GM12864 (cell line): ENCODE measurements at regions not wholly inside any gene's neighbourhood (a gene's known extent, or its start where the extent isn't known, plus 50 kb on each side); places are given as distances from the start of the nearest gene placed in this dataset.
"Not testable (repeated sequence)": the region's sequence is repeated elsewhere in the genome, so short reads cannot be mapped to it uniquely, and the experiment has no call there.

Experiments used
- DNase-seq: peaks from one replicate; pipeline ENCODE4 v3.0.0-alpha.2; 2011; ENCODE audit warnings: low read depth
- H3K4me3 ChIP-seq: 2 replicates; pipeline ENCODE4 v1.5.1; 2011; ENCODE audit warnings: mild to moderate bottlenecking, low read depth, low read length, control low read depth
- CTCF ChIP-seq: IDR thresholded peaks from 2 replicates; pipeline ENCODE4 v1.5.1; 2011; ENCODE audit warnings: low read depth, mild to moderate bottlenecking, moderate library complexity, low read length, control low read depth, inconsistent platforms; ENCODE audit errors: missing control alignments

- no peak for TF ChIP-seq CTCF
- no peak overlapping the region for H3K4me3 ChIP-seq
- no peak for DNase-seq
Observed at GRCh38 chr21:18722193-18722592, 318.6 kb upstream of the TMPRSS15 start.

- no peak overlapping the region for H3K4me3 ChIP-seq
- DNase-seq = no peak
- no peak for TF ChIP-seq CTCF
Observed at GRCh38 chr21:18723171-18723570, 319.6 kb upstream of the TMPRSS15 start.

- no peak for DNase-seq
- no peak overlapping the region for H3K4me3 ChIP-seq
- no peak for TF ChIP-seq CTCF
Observed at GRCh38 chr21:18725653-18726052, 322.1 kb upstream of the TMPRSS15 start.

GRCh38 chr21:18741954-18742353 is 338.4 kb upstream of the TMPRSS15 start:
- no peak for DNase-seq
- no peak overlapping the region for H3K4me3 ChIP-seq
- TF ChIP-seq CTCF = no peak

- H3K4me3 ChIP-seq = no peak overlapping the region
- DNase-seq = no peak
- TF ChIP-seq CTCF = no peak
Observed at GRCh38 chr21:18743531-18743930, 339.9 kb upstream of the TMPRSS15 start.

GRCh38 chr21:18744840-18745239 is 341.3 kb upstream of the TMPRSS15 start:
- no peak for TF ChIP-seq CTCF
- DNase-seq = no peak
- no peak overlapping the region for H3K4me3 ChIP-seq

- not testable (repeated sequence) for DNase-seq, H3K4me3 ChIP-seq
Observed at GRCh38 chr21:18752894-18753293, 349.3 kb upstream of the TMPRSS15 start.

GRCh38 chr21:18756272-18756671 is 352.7 kb upstream of the TMPRSS15 start:
- not testable (repeated sequence) for H3K4me3 ChIP-seq, DNase-seq
